ENCODE measurements at regions not wholly inside any gene's neighbourhood (a gene's known extent, or its start where the extent isn't known, plus 50 kb on each side); places are given as distances from the start of the nearest gene placed in this dataset.

DNA sequence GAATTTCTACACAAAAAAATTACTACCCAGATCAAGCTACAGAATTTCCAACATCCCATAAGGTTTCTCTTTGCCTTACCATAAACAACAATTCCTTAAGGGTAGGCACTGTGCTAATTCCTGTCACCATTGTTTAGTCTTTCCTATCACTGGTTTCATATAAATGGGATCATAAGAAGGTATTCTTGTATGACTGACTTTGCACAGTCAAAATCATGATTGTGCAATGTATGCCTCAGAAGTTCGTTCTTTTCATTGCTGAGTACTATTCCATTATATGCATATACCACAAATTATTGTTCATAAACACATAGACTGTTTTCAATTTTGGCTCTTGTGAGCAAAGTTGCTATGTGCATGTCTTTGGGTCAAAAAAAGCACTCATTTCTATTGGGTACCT is 611.6 kb upstream of the CADM1 start:
- no peak for DNase-seq (ENCODE audit: low read depth in 2 of 2)

DNA sequence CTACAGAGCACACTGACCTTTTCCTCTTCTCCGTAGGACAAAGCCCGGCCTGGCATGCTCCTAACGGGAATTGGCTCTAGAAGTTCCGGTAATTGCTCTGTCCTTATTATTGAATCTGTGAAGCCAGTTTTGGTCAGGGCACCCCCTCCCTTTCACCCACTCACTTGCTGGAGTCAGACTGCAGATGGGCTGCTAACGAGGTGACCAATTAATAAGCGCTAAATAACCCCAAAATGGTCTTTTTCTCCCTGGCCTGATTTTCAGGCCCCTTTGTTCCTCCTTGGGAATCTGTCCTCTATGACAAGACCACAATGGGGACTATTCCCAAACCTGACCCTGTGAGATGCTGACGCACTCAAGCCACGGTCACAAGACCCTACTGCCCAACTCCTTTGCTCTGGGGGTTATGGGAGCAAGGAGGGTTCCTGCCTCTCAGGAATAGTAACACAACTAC is 610.0 kb upstream of the CADM1 start:
- DNase-seq (ENCODE audit: low read depth in 2 of 2): no peak

DNA sequence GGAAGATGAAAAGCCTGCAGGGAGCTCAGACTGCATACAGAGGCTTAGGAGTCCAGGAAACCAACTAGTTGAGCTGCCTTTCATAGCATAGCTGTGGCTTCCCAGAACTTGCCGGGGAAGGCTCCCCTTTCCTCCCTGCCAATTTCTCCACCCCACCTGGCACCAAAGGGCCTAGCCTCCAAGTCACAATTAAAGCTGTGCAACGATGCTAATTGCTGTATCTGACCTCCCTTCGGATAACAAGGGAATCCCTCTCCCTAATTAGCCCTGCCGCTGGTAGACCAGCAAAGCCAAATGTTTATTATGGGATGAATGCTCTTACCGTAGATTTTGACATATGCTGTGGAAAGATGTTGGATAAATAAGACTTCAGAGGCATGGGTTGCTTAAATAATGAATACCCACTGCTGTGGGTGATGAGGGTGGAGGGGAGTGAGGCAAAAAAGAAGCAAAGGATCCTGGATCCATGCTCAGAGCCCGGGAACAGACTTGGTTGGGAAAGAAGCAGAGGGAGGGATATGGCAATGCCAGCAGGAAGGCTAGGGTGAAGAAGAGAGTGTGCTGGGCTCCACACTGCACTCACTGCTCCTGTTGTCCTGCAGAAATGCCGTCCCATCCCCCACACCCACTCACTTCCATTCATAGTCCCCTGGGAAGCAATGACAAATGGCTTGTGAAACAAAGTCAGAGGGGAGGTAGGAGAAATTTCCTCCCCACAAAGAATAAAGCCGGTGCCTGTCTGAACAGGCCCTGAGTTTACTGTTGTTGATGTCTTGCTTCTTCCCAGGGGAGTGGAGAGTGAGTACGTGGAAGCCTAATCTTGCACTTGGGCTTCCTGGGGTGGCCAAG is 608.1 kb upstream of the CADM1 start:
- no peak for DNase-seq (ENCODE audit: low read depth in 2 of 2)

DNA sequence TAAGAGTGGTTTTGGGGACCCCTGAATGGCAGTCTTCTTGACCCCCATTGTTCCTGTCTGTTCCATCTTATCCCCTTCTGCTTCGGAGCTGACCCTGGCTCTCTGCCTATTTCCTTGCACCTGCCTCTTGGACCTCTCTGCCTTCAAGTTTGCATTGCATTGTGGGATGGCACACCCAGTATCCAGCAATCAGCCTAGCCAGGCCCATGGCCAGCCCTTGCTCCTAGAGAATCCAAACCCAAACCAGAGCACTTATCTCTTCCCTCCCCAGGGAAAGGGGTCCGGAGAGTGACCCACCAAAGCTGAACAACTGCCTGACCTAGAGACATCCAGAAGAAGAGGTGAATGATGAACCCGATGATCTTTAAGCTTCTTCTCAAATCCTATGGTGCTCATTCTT is 607.3 kb upstream of the CADM1 start:
- no peak for DNase-seq (ENCODE audit: low read depth in 2 of 2)

DNA sequence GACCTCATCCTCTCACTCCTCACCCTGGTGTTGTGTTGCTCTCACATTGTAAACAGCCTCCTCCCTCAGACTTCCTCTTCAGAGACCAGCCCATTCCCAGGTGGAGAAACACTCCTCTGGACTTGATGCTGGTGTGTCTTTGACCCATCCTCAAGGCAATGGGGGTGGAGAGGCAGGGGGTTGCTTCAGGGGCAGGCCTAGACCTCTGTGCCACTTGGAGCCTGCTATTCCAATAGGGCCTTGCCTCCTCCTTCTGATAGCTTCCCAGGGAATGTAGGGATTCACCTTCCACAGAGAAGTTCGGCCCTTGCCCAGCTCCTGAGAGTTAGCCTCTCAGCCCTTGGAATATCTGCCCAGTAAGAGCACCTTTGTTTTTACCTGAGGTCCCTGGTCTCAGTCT is 606.6 kb upstream of the CADM1 start:
- DNase-seq (ENCODE audit: low read depth in 2 of 2): no peak

DNA sequence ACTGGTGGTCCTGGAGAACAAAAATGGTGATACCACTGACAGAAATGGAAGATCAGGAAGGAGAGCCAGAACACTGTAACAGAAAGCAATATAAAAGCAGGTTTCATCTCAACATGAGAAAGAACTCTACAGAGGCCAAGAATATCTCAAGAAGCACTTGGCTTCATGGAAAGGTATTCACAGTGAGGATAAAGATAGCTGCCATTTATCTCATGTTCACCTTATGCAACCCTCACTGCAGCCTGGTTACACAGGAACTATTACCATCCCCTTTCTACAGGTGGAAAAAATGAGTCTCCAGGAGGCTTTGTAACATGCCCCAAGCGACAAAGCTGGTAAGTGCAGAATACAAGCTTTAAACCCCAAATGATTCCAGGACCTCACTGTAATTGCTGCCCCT is 606.1 kb upstream of the CADM1 start:
- no peak for DNase-seq (ENCODE audit: low read depth in 2 of 2)

DNA sequence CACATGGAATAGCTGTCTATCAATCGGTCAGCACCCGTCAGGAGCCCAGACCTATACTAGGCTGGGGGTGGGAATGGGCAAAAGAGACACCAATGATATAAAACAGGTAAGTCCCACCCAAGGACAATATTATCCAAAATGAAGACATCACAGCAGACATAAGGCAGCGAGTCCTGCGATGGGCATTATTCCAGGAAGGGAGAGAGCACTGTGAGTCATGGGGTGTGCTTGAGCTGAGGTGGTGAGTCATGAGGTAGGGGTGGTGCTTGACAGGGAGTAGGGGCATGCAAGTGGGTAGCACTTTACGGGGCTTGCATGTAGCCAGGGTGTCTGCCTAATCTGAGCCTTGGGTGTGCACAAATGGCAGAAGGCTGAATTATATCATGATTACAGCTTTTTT is 605.0 kb upstream of the CADM1 start:
- DNase-seq (ENCODE audit: low read depth in 2 of 2): no peak

DNA sequence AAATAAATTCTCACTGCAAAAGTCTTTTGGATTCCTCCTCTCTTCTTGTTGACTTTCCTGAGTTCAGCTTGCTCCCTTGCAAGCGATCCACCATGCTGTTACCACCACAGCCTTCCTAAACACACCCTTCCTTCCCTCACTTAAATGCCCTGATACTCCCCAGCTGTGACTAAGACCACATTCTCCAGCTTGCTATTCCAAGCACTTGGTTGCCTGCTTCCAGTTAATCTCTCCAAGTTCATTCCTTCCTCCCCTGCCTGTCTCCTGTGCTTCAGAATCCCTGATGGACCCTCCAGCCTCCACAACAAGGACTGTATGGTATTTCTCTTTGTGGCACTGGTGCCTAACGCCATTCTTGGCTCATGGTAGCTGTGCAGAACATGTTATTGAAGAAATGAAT is 603.9 kb upstream of the CADM1 start:
- DNase-seq (ENCODE audit: low read depth in 2 of 2): no peak

DNA sequence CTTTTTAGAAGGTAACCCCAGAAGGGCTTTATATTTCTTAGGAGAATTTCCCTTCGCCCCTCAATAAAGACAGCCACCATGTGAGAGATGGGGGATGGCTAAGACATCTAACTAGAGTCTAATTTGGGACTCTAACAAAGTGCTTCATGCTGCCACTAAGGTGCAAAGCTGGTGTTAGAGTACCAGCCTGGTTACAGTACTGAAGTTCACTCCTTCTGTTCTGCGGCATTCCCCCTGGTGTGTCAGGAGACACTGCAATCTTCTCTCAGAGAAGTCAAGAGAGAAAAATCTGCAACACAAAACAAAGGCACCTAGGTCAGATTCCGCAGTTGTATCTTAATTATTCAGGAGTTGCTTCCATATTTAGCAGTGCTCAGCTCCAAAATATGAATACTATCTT is 603.0 kb upstream of the CADM1 start:
- no peak for DNase-seq (ENCODE audit: low read depth in 2 of 2)

DNA sequence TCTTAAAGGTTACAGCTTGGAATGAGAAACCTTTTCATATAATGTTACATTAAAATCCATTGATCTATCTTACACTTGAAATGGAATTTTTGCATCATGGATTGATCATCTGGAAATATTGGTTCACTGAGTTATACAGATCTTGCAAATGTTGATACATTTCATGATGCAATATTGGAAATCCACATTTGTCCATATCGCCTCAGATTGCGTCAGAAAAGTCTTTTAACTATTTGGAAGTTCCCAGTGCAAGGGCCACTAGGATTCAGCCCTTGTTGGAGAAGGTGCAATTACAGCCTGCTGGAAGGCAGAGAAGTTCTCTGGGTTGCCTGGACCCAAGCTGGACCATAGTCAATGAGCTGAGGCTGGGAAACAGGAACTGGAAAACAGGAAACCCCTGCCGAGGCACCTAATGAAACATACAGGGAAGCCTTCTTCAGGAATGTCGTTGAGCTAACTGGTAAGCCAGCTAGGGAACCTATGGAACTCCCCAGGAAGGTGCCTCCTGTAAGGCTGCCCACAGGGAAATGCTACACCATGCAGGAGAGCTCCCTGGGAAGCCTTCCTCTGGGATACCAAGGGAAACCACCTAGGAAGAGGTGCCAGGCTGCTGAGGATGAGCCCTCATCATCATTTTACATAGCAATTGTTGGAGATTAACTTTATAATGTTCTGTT is 600.4 kb upstream of the CADM1 start:
- DNase-seq (ENCODE audit: low read depth in 2 of 2): no peak

DNA sequence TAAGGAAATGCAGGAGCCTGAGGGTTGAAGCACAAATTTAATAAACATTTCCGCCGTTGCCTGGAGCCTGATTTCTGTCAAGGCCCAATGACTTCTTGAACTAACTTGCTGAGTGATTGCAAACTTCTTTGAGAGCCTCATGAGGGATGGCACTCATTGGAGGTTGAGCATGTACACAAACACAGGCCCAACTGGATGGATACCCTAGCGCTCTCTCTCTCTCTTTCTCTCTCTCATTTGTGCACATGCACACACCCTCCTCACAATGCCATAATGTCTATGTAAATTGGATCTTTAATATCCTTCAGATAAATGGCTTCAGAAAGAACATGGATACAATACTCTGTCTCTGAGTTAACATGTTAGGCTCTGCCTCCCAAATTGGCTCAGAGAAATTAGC is 597.7 kb upstream of the CADM1 start:
- no peak for DNase-seq (ENCODE audit: low read depth in 2 of 2)

DNA sequence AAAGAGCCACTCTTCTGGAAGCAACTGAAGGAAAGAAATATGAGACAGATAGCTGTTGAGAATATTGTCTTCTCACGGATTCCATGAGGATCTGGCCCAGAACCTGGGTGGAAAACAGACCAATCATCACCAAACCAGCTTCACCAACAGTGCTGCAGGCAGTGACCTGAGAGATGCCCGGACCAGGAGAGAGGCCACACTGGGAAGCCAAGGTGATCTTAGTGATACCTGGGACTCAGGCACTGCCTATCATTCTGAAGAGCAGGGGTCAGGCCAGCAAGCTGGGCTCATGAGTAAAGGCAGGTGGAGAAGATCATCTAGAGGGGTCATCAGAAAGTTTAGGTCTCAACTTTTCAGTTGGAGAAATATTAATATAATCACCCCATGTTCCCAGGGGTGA is 595.8 kb upstream of the CADM1 start:
- DNase-seq (ENCODE audit: low read depth in 2 of 2): no peak

DNA sequence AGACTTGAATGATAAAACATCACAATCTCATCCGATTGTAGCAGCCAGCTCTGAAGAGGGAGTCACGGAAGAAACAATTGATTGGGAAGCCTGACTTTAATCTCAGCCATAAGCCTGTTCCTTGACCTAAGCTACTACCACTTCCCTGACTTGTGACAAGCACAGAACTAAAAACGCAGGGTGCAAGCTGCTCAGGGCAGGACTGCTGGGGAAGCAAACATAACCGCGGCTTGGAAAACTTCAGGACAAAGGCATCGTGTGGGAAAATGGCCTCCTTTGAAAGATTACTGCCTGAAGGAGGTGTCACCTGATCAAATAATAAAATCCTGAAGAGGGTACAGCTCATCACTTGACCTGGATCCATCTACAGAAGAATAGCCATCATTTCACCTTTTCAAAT is 595.3 kb upstream of the CADM1 start:
- no peak for DNase-seq (ENCODE audit: low read depth in 2 of 2)

DNA sequence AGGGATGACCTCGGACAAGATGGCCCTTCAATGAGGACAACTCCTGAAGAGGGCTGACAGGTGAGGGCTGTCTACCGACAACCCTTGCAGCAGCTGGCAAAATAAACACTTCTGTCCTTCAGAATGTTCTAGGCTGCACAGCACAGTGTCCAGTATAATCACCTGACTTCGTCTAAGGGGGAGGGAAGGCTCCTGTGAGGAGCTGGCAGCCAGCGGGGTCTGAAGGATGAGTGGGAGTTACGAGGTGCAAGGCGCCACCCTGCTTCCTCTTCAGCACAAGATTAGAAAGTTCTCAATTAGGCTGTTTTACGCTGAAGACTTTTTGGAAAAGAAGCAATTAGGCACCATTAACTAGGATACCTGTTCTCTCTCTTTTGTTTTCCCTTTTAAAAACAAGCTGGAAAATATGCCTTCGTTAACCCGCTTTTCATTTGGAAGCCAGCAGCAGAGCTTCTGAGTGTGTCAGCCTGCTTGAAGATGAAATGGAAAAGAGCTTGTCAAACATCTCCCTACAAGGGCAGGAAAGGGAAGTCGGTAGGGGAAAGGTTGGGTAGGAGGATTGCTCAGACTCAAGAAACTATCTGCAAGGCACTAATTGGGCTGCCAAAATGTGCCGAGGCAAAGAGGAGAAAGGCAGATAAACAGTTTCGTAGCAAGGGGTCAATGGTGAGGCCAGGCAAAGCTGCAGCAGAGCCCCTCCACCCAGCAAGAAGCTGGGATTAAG is 592.2 kb upstream of the CADM1 start:
- DNase-seq (ENCODE audit: low read depth in 2 of 2): no peak

DNA sequence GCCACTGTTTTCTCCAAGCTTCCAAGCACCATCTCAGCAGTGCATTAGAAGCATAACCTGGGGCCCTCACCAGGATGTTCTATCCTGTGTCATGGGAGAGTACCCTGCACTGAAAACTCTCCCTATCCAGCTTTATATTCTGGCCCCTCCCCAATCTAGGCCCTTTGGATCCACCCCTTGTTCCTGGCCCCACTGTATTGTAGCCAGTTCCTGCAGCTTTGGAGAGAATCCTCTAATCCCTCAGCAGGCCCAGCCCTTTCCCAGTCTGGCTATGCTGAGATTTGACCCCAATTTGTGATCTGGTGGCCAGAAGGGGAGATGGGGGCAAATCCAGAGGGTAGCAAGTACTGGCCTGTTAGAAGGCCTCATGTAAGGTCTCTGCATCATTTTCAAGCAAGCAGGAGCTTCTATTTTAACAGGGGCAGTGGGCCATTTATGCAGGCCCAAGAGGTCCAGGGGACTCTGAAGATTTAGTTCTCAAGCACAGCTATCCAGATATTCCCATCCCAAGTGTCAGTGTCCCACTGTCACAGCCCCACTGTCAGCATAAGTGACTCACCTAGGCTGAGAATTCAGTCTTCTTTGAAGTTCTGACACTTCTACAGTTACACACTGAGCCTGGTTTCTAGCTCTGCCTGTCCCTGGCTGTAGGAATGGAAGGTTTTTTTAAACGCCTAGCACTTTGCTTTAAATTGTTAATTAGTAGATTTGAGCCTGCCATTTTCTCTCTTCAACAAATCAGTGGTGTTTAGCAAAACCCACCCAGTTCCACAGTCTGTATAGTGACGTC is 589.5 kb upstream of the CADM1 start:
- no peak for DNase-seq (ENCODE audit: low read depth in 2 of 2)

DNA sequence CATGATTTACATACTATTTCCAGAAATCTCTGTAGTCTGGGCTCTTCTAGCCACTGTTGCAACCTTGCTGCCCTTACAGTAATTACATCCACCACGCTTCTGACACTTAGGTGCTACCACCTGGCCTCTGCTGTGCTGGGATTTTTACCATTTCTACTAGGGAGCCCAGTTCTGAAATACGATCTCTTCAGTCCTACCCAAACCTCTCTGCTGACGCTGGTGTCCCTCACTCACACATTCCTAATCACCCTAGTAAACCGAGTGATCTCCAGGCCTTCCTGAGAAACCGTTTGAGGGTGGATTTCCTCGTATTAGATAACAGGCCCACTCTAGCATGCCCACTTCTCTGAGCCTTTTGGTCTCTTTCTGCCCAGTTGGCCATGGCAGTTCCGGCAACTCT is 588.9 kb upstream of the CADM1 start:
- DNase-seq (ENCODE audit: low read depth in 2 of 2): no peak

DNA sequence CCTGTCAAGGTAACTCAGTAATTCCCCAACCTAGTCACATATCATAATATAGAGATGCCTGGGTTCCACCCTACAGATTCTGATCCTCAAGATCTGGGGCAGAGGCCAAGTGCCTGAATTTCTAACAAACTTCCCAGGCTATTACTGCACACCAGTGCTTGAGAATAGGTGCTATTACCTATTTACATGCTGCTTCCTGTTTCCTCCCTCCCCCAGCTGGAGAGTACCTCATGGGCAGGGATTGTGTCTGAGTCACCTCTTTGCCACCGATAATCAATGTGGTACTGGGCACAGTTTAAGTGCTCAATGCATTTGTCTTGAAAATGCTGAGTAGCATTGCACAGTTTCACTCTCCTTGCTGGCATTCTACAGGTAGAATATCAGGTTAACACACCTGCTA is 582.2 kb upstream of the CADM1 start:
- DNase-seq (ENCODE audit: low read depth in 2 of 2): no peak

DNA sequence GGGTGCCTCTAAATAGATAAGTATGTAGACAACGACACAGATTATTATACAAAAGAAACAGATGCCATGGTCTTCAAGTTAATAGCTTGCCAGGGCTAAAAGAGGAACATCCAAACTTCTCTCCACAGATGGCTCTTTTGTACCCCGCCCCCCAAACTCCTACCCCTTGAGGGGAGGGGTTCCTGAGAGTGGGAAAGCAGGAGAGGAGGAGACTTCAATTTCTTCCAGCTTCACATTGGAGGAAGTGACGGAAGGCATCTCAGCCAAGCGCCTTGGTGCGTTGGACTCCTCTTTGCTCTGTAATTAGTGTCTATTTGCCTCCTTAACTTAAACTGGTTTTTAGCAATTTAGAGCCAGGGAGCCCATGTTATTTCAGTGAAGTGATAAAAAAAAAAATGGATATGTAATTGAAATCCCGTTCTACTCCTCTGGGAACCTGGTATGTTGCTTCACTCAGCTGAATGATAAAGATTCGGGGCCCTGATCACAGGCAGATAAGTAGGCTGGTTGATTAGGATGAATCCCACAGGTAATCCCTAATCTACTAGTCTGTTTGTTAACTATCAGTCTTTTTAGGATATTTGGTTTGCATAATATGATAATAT is 580.9 kb upstream of the CADM1 start:
- no peak for DNase-seq (ENCODE audit: low read depth in 2 of 2)

DNA sequence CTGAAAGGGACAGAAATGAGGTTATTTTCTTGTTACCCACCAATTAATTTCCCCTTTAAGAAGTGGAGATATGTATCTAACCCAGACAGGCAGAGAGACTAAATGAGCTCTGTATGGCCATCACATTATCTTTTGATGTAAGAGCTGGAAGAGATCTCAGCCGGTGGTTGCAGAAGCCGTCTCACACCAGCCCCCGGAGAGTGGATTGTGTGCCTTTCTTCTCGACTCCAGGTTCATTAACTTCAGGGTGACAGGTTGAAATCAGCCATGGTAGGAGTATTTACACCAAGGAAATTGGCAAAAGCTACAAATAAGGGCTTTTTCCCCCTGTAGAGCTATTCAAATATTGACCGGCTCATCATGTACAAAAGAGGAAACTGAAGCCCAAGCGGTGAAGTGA is 580.3 kb upstream of the CADM1 start:
- DNase-seq (ENCODE audit: low read depth in 2 of 2): no peak

DNA sequence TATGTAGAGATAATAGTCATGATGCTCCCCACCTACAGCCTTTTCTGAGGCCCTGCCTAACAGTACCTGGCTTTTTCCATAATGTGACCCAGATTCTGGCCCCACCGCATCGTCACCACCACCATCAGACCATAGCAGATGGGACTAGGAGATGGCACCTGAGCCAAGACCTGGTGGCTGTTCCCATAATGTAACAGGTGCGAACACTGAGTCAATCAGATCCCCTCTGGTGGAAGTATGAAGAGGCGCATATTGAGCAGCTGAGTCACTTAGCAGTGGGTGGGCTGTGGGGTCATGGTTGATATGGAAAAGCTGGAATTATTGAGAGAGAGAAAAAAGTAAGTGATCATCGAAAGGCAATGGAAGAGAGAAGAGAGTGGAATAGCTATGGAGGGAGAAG is 578.0 kb upstream of the CADM1 start:
- DNase-seq (ENCODE audit: low read depth in 2 of 2): no peak

DNA sequence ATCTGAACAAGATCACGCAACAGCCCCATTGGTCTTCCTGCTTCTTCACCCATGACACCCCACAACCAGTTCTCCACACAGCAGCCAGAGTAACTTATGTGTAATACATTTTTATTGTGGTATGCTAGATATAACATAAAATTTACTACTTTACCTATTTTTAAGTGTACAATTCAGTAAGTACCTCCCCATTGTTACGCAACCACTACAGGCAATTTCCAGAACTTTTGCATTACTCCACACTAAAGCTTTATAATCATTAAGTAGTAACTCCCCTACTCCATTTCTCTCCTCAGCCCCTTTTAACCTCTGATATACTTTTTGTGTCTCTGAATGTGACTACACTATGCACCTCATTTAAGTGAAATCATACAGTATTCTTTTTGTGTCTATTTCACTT is 575.4 kb upstream of the CADM1 start:
- DNase-seq (ENCODE audit: low read depth in 2 of 2): no peak

All from activated CD4-positive, alpha-beta T cell treated with anti-CD3 and anti-CD28 coated beads for 24 hours (primary cell).